ENCODE measurements at regions not wholly inside any gene's neighbourhood (a gene's known extent, or its start where the extent isn't known, plus 50 kb on each side); places are given as distances from the start of the nearest gene placed in this dataset.

DNA sequence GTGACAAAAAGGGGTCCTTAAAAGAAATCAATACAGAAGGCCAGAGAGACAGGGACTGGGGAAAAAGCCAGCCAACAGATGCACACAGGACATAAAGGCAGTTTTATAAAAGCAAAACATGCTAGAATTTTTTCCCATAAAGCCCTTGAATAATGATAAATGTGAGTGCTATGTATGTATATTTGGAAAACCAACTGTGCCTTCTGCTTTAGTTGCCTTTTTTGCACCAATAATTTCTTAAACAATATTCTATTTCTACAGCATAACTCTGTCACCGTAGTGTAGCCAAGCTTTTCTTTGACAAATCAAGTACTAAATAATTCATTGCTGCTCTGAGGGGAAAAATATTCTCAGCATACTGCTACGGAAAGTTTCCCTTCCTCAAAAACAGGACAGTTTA, 730.6 kb upstream of the NRSN1 start:
- no peak for DNase-seq

DNA sequence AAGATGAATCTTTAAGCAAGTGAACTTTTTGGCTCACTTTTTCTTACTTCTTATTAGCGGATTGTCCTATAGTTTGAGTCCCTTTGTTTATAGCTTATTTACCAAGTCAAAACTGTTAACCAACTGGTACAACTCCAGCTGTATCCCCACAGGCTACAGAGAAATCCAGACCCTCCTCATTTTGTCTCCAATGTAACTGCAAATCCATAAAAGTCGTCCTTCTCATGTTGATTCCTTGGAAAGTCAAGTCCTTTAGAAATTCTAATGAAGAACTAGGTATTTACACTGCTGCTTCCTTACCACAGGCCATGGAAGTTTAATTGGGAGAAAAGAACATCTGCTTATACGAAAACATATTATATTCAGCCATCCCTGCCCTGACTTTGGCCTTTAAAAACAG, 729.1 kb upstream of the NRSN1 start:
- no peak for DNase-seq

DNA sequence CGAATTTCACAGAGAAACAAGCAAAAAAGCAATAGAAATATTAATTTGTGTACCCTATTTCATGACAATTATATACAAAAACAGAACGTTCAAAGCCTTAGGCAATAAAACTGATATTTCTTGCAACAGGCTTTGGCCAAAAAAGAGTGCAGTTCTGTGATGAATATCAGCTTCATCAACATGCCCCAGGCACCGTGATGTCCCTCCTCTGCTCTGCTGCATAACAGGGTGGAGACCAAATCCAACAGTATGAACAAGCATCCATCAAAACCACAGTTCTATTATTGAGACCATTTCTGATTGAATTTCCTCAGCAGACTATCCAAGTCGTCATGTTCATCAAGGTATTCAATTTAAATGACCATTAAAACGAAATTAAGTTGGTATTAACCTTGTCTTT, 722.6 kb upstream of the NRSN1 start:
- no peak for DNase-seq

DNA sequence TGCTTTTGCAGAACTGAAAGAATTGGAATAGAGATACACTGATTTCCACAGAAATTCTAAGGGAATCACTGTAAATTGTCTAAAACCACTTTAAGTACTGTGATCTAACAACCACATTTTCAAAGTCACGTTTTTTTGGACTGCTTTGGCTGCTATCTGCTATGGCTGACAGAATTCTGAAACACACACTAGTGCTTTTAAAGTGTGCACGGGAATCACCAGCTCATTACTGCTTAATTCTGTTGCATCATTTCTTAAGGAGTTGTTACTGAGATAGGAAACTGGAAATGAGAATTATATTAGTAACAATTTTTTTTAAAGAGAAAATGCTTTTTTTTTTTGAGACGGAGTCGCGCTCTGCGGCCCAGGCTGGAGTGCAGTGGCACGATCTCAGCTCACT, 716.5 kb upstream of the NRSN1 start:
- DNase-seq, result no peak

DNA sequence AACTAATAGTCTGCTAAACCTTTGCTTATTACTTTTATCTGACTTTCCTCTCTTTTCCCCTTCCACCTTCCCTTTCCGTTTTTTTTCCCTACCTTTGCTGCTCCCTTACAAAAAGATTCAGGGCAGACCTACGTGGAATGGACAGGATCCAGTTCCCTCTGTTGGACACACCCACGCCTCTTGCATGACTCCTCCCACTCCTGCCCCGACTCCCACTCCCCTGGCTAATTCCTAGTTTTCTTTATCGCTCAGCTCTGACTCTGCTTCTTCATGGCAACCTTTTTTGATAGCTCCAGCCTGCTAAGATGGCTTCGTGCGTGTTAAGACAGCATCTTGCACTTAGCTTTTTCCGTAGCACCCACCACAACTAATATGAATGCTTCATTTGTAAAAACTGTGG, 715.6 kb upstream of the NRSN1 start:
- DNase-seq, result no peak

GRCh38 chr6:23412770-23413169, 713.2 kb upstream of the NRSN1 start:
- DNase-seq, result no peak

GRCh38 chr6:23413327-23414050, 712.5 kb upstream of the NRSN1 start:
- DNase-seq, result no peak

- DNase-seq, result peak; percentile 11 to 48
Observed at GRCh38 chr6:23414051-23414445, 712.0 kb upstream of the NRSN1 start.

- DNase-seq, result no peak
Observed at GRCh38 chr6:23414922-23415321, 711.1 kb upstream of the NRSN1 start.

- no peak for DNase-seq
Observed at GRCh38 chr6:23415819-23416427, 710.1 kb upstream of the NRSN1 start.

GRCh38 chr6:23417133-23417532, 708.9 kb upstream of the NRSN1 start:
- DNase-seq, result no peak

DNA sequence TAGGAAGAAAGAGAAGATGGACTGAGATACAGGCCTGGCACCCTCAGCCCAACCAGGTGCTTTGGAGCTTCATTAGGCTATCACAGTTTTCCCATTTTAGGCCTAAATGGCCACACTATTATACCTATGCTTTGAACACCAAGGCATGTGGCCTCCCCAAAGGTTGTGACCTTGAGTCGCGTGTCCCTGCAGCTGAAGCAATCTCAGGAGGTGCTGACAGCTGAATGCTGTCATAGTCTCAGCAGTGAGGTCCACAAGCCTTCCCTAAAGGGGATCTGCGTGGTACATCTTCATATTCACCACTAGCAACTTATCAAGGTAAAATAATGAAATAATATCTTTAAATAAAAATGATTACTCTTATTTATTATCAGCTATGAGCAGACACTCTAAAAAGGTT, 707.9 kb upstream of the NRSN1 start:
- no peak for DNase-seq

- DNase-seq, result no peak
Observed at GRCh38 chr6:23419046-23419445, 707.0 kb upstream of the NRSN1 start.

- DNase-seq, result no peak
Observed at GRCh38 chr6:23420659-23421350, 705.2 kb upstream of the NRSN1 start.

DNA sequence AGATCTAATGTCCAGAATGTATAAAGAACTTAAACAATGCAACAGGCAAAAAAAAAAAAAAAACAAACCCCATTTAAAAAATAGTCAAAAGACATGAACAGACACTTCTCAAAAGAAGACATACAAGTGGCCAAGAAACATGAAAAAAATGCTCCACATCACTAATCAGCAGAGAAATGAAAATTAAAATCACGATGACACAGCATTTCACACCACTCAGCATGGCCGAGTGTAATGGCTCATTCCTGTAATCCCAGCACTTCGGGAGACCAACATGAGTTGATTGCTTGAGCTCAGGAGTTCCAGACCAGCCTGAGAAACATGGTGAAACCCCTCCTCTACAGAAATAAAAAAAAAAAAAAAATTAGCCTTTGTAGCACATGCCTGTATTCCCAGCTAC, 701.4 kb upstream of the NRSN1 start:
- no peak for DNase-seq

GRCh38 chr6:23435126-23435525, 690.9 kb upstream of the NRSN1 start:
- no peak for DNase-seq

DNA sequence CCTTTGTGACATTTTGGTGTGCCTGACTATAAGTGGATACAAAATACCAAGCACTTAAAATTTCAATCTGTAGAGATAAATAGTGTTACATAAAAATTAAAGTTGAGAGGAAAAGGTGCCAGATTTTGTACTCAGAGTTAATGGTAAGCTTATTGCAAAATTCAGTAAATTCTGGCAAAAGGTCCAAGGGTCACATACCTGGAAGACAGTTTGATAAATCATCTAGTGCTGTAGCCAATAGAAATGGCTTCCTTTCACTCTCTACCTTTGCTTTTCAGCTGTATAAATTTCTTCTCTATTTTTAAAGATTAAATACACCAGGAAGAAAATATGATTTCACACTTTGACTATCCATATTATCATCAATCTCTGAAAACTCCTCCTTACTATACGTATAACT, 690.2 kb upstream of the NRSN1 start:
- no peak for DNase-seq

- no peak for DNase-seq
Observed at GRCh38 chr6:23441808-23442461, 684.1 kb upstream of the NRSN1 start.

DNA sequence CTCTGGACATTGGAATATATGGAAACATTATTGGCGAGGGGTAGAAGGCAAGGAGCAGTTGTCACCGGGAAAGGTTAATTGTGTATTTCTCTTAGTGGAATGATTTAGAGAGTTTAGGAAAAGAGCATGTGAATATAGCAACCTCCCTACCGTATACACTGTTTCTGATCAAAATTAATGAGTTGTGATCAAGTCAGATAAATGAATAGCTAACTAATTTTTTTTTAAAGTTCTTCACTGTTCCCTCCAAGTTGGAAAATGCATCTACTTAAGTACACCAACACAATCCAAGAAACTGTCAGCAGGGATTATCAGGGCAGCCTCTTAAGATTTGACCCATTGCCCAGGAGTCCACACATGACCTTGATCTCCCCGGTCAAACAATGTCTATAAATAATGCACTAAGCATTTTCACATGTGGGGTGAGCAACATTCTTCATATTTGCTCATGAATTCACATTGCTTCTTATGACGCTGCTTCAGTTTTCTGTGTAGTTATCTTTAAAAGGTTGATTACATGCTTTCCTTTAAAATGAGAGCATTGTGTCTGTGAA, 680.8 kb upstream of the NRSN1 start:
- no peak for DNase-seq

GRCh38 chr6:23446469-23446967, 679.5 kb upstream of the NRSN1 start:
- DNase-seq, result peak; percentile 64 to 84

- no peak for DNase-seq
Observed at GRCh38 chr6:23447731-23448130, 678.3 kb upstream of the NRSN1 start.

- no peak for DNase-seq
Observed at GRCh38 chr6:23448281-23448680, 677.7 kb upstream of the NRSN1 start.
